B cell (primary cell): ENCODE measurements at regions not wholly inside any gene's neighbourhood (a gene's known extent, or its start where the extent isn't known, plus 50 kb on each side); places are given as distances from the start of the nearest gene placed in this dataset.
"Not testable (repeated sequence)": the region's sequence is repeated elsewhere in the genome, so short reads cannot be mapped to it uniquely, and the experiment has no call there.

Source experiments
- ATAC-seq: fragments of 200-7000 bp; cut with Tn5 transposase; one replicate; pipeline ENCODE4 v1.10.0; 2021; ENCODE audit warnings: low read depth, mild to moderate bottlenecking, moderate number of reproducible peaks, moderate library complexity
- CTCF ChIA-PET: fragments of 350-600 bp; sonication (Branson Sonifier 250); formaldehyde crosslinking; loops from one replicate; lab custom pipeline; 2021; ENCODE audit warnings: antibody characterized with exemption, inconsistent platforms; lab: Charles Lee
- POLR2A ChIA-PET: fragments of 350-600 bp; sonication (Branson Sonifier 250); formaldehyde crosslinking; loops from one replicate; lab custom pipeline; 2021; ENCODE audit warnings: antibody characterized with exemption; lab: Charles Lee
- DNase-seq: peaks from one replicate; pipeline ENCODE4 v3.0.0; 2013
- H2AFZ ChIP-seq: 2 replicates; pipeline ENCODE4 v1.6.1; 2012; ENCODE audit warnings: mild to moderate bottlenecking, low read depth, low read length; ENCODE audit not compliant: insufficient read depth, poor library complexity, severe bottlenecking
- H3K27ac ChIP-seq, 2 donors: 1 replicate in 1 of 2; 2 replicates in 1 of 2; pipeline ENCODE4 v1.5.1; 2012 to 2013; ENCODE audit warnings: low read length in 2 of 2, mild to moderate bottlenecking in 2 of 2, moderate library complexity in 1 of 2
- H3K27me3 ChIP-seq, 4 experiments: fragments of 200-600 bp in 1 of 4; sonication (generic) in 1 of 4; replicated peaks in 1 of 4; 1 replicate in 2 of 4; 2 replicates in 2 of 4; pipeline versions ENCODE4 v1.6.1 to v1.7.0; 2013 to 2016; ENCODE audit warnings: low read length in 3 of 4, mild to moderate bottlenecking in 2 of 4, mixed read lengths in 1 of 4, moderate library complexity in 1 of 4; ENCODE audit not compliant: insufficient read depth in 4 of 4, control insufficient read depth in 3 of 4; ENCODE audit errors: control extremely low read depth in 1 of 4
- H3K36me3 ChIP-seq, 2 experiments: replicated peaks in 1 of 2; 1 replicate in 1 of 2; 2 replicates in 1 of 2; pipeline versions ENCODE4 v1.6.1 to v1.7.1; 2013; ENCODE audit warnings: low read length in 1 of 2; ENCODE audit not compliant: insufficient read depth in 2 of 2, control insufficient read depth in 1 of 2; ENCODE audit errors: control extremely low read depth in 1 of 2, extremely low read depth in 1 of 2
- H3K4me1 ChIP-seq, 2 donors: fragments of 200-600 bp in 1 of 2; sonication (generic) in 1 of 2; 1 replicate in 1 of 2; 2 replicates in 1 of 2; pipeline versions ENCODE4 v1.5.1 to v1.6.1; 2013 to 2017; ENCODE audit warnings: low read length in 2 of 2; ENCODE audit not compliant: control insufficient read depth in 2 of 2, insufficient read depth in 2 of 2
- H3K4me2 ChIP-seq: replicated peaks from 2 replicates; pipeline ENCODE3; 2012; ENCODE audit warnings: mild to moderate bottlenecking, low read depth, low read length; ENCODE audit not compliant: poor library complexity, severe bottlenecking
- H3K4me3 ChIP-seq, 5 experiments: fragments of 200-600 bp in 1 of 5; sonication (generic) in 1 of 5; 1 replicate in 3 of 5; 2 replicates in 2 of 5; pipeline versions ENCODE4 v1.5.1 to v1.7.0; 2011 to 2016; ENCODE audit warnings: low read length in 4 of 5, mild to moderate bottlenecking in 4 of 5, low read depth in 2 of 5, control low read depth in 1 of 5, moderate library complexity in 1 of 5; ENCODE audit not compliant: insufficient read depth in 1 of 5; ENCODE audit errors: control extremely low read depth in 1 of 5, extremely low read depth in 1 of 5
- H3K79me2 ChIP-seq: fragments of 200-600 bp; sonication (generic); one replicate; pipeline ENCODE4 v1.6.0; 2016; ENCODE audit warnings: low read length; ENCODE audit not compliant: control insufficient read depth, insufficient read depth
- H3K9ac ChIP-seq: fragments of 200-600 bp; sonication (generic); 2 replicates; pipeline ENCODE4 v1.6.1; 2017; ENCODE audit warnings: mild to moderate bottlenecking, low read length, moderate library complexity
- H3K9me3 ChIP-seq, 3 donors: one replicate each; pipeline versions ENCODE4 v1.6.1 to v1.7.1; 2013; ENCODE audit warnings: low read length in 2 of 3; ENCODE audit not compliant: control insufficient read depth in 2 of 3, insufficient read depth in 1 of 3; ENCODE audit errors: control extremely low read depth in 1 of 3
- H4K20me1 ChIP-seq: 2 replicates; pipeline ENCODE4 v1.6.0; 2012; ENCODE audit warnings: mild to moderate bottlenecking, low read length; ENCODE audit not compliant: insufficient read depth, control insufficient read depth, poor library complexity, severe bottlenecking
- H3K27ac Mint-ChIP-seq: one replicate; pipeline ENCODE4 v1.8.0; 2021; ENCODE audit warnings: mixed read lengths
- H3K27me3 Mint-ChIP-seq: one replicate; pipeline ENCODE4 v1.8.0; 2021; ENCODE audit warnings: mixed read lengths
- H3K4me1 Mint-ChIP-seq: one replicate; pipeline ENCODE4 v1.8.0; 2021; ENCODE audit warnings: mixed read lengths
- H3K4me3 Mint-ChIP-seq: one replicate; pipeline ENCODE4 v1.8.0; 2021; ENCODE audit warnings: mixed read lengths
- H3K9me3 Mint-ChIP-seq: one replicate; pipeline ENCODE4 v1.8.0; 2022; ENCODE audit warnings: mixed read lengths; ENCODE audit not compliant: insufficient read depth
- EZH2 ChIP-seq: IDR thresholded peaks from 2 replicates; pipeline ENCODE4 v1.6.1; 2012; ENCODE audit warnings: borderline replicate concordance, low read depth, mild to moderate bottlenecking, moderate library complexity, low read length; ENCODE audit not compliant: insufficient read depth, poor library complexity, severe bottlenecking
- WGBS: methylation state at CpG from one replicate; pipeline ENCODE4 v1.1.5; 2013; ENCODE audit warnings: missing lambda C conversion rate; ENCODE audit not compliant: insufficient coverage; 5-methylcytosine and 5-hydroxymethylcytosine counted together
- intact Hi-C: fragments of 100-400 bp; cut with micrococcal nuclease; formaldehyde crosslinking; loops from one replicate; pipeline ENCODE4 v1.10.0; 2022
- TF ChIP-seq, protein P1 (sequence below): fragments of 200-600 bp; IDR thresholded peaks from one replicate; pipeline ENCODE4 v1.8.0; 2022; ENCODE audit warnings: antibody characterized with exemption, mild to moderate bottlenecking

DNA sequence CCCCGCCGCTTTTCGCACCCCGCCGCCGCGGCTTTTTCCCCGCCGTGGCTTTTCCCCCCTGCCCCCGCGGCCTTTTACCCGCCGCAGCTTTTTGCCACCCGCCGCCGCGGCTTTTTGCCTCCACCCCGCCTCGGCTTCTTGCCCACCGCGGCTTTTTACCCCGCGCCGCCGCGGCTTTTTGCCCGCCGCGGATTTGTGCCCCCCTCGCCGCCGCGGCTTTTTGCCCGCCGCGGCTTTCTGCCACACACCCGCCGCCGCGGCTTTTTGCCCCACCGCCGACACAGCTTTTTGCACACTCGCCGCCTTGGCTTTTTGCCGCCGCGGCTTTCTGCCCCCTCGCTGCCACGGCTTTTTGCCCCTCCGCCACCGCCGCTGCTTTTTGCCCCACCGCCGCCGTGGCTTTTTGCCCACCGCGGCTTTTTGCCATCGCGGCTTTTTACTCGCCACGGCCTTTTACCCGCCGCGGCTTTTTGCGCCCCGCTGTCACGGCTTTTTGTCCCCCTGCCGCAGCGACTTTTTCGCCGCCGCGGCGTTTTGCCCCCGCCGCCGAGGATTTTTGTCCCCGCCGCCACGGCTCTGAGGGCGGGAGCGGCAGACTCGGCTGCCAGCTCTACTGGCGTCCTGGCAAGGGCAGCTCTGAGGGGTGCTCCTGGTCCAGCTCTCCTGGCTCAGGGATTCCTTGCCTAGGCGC is 473.6 kb downstream of the FAM72C start:
- H3K9me3 Mint-ChIP-seq, H3K4me2 ChIP-seq, H3K27ac ChIP-seq, ATAC-seq, H3K36me3 ChIP-seq, H4K20me1 ChIP-seq, H3K79me2 ChIP-seq, intact Hi-C loops, CTCF ChIA-PET, H3K27ac Mint-ChIP-seq, H3K4me1 ChIP-seq, POLR2A ChIA-PET, H3K9me3 ChIP-seq, H3K27me3 Mint-ChIP-seq, H3K4me1 Mint-ChIP-seq: not testable (repeated sequence)
- H3K9ac ChIP-seq: peak overlapping the region; percentile 43
- H3K27me3 ChIP-seq: peaks cover 0 to 15% (median 0%) of the 10 kb centered on the region in 4 experiments
- TF ChIP-seq EZH2: peak; percentile 95
- WGBS: under 1% methylated on average over 57 of the region's 85 CpGs
- H3K4me3 Mint-ChIP-seq: peak overlapping the region; percentile 32
- peak overlapping the region; percentile 60 for H2AFZ ChIP-seq
- DNase-seq: peak; percentile 35
- peak overlapping the region in 3 of 5 experiments; percentile 11 to 43 (median 26) for H3K4me3 ChIP-seq

DNA sequence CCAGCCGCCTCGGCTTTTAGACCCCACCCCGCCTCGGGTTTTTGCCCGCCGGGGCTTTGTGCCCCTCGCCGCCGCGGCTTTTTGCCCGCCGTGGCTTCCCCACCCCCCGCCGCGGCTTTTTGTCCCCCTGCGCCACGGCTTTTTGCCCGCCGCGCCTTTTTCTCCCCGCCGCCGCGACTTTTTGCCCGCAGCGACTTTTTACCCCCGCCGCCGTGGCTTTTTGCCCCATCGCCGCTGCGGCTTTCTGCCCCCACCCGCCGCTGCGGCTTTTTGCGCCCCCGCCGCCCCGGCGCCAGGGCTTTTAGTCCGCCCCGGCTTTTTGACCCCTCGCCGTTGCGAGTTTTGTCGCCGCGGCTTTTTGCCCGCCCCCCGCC is 474.4 kb downstream of the FAM72C start:
- Histone ChIP-seq H2AFZ (no peak overlapping the region), H3K4me3 (peak overlapping the region in 4 of 5 experiments; percentile 17 to 48 (median 34)), H4K20me1 (no peaks in the 10 kb centered on the region), H3K4me2 (peak overlapping the region; percentile 70), H3K27me3 (peaks cover 0 to 15% (median 0%) of the 10 kb centered on the region in 4 experiments), H3K4me1 (peaks cover 4 to 5% of the 10 kb centered on the region in 2 donors), H3K36me3 (no peaks in the 10 kb centered on the region), H3K9me3 (no peaks in the 10 kb centered on the region), H3K27ac (no peak overlapping the region), H3K9ac (no peak overlapping the region), H3K79me2 (no peaks in the 10 kb centered on the region)
- TF ChIP-seq, protein P1, sequence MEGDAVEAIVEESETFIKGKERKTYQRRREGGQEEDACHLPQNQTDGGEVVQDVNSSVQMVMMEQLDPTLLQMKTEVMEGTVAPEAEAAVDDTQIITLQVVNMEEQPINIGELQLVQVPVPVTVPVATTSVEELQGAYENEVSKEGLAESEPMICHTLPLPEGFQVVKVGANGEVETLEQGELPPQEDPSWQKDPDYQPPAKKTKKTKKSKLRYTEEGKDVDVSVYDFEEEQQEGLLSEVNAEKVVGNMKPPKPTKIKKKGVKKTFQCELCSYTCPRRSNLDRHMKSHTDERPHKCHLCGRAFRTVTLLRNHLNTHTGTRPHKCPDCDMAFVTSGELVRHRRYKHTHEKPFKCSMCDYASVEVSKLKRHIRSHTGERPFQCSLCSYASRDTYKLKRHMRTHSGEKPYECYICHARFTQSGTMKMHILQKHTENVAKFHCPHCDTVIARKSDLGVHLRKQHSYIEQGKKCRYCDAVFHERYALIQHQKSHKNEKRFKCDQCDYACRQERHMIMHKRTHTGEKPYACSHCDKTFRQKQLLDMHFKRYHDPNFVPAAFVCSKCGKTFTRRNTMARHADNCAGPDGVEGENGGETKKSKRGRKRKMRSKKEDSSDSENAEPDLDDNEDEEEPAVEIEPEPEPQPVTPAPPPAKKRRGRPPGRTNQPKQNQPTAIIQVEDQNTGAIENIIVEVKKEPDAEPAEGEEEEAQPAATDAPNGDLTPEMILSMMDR: no peak
- peak; percentile 100 for TF ChIP-seq EZH2
- intact Hi-C loops: no loop called here
- ATAC-seq (no peak), DNase-seq (peak; percentile 39)
- 2% methylated on average over 50 of the region's 50 CpGs for WGBS
- Mint-ChIP-seq H3K4me3 (no peak overlapping the region), H3K27ac (no peak overlapping the region), H3K27me3 (peaks cover 6% of the 10 kb centered on the region), H3K9me3 (peaks cover 3% of the 10 kb centered on the region), H3K4me1 (peaks cover 1% of the 10 kb centered on the region)
- ChIA-PET POLR2A (no interaction called here), CTCF (no interaction called here)

DNA sequence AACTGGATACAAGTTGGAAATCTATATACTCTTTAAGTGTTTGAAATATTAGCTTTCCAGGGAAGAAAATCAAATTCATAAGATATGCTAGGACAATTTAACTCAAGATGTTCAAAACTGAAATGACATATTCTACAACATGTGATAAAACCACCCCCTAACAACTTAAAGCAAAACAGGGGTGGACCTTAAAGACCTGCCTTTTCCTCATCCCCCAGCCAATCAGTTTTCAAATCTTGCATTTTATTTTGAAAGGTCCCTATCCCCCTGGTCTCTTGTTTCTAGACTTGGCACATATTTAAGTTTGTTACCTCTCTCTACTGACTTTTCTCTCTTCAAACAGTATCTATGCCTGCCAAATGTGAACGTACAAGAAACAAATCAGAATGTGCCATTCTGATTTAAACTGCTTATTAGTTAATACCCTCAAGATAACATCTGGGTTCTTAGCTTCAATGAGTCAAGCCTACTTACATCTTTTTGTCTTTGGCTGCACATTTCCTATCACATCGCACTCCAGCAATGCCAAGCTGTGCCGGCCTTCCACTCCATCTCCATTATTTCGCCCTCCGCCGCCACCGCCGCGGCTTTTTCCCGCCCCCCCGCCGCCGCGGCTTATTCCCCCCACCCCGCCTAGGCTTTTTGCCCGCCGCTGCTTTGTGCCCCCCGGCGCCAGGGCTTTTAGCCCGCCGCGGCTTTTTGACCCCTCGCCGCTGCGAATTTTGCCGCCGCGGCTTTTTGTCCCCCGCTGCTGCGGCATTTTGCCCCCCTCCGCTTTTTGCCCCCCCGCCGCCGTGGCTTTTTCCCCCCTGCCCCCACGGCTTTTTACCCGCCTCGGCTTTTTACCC is 475.0 kb downstream of the FAM72C start:
- H3K9me3 ChIP-seq, H3K9ac ChIP-seq, H3K4me1 ChIP-seq, POLR2A ChIA-PET, intact Hi-C loops, H3K4me3 ChIP-seq, H3K27ac ChIP-seq, H4K20me1 ChIP-seq, ATAC-seq, H2AFZ ChIP-seq, H3K27me3 Mint-ChIP-seq, H3K79me2 ChIP-seq, CTCF ChIA-PET, H3K9me3 Mint-ChIP-seq, H3K27ac Mint-ChIP-seq, H3K4me1 Mint-ChIP-seq, H3K36me3 ChIP-seq: not testable (repeated sequence)
- peaks cover 0 to 15% (median 0%) of the 10 kb centered on the region in 4 experiments for H3K27me3 ChIP-seq
- H3K4me3 Mint-ChIP-seq: peak overlapping the region; percentile 55
- peak overlapping the region; percentile 70 for H3K4me2 ChIP-seq
- DNase-seq: peak; percentile 8
- WGBS: 1% methylated on average over 15 of the region's 37 CpGs
